ENCODE measurements at regions not wholly inside any gene's neighbourhood (a gene's known extent, or its start where the extent isn't known, plus 50 kb on each side); places are given as distances from the start of the nearest gene placed in this dataset.
A peak's percentile ranks its signal among the peaks of the same experiment; 100 is the strongest.
"Not testable (repeated sequence)": the region's sequence is repeated elsewhere in the genome, so short reads cannot be mapped to it uniquely, and the experiment has no call there.

- no peak for DNase-seq (ENCODE audit: low read depth in 2 of 3, low spot score in 2 of 3)
Measured at GRCh38 chr5:57429513-57430120, 53.0 kb downstream of the ACTBL2 start.

DNA sequence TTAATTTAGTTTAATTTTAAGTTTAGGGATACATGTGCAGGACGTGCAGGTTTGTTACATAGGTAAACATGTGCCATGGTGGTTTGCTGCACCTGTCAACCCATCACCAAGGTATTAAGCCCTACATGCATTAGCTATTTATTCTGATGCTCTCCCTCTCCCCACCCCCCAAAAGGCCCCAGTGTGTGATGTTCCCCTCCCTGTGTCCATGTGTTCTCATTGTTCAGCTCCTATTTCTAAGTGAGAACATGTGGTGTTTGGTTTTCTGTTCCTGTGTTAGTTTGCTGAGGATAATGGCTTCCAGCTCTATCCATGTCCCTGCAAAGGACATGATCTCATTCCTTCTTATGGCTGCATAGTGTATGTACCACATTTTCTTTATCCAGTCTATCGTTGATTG lies 53.6 kb downstream of the ACTBL2 start:
- DNase-seq (ENCODE audit: low read depth in 2 of 3, low spot score in 2 of 3) = not testable (repeated sequence)

DNA sequence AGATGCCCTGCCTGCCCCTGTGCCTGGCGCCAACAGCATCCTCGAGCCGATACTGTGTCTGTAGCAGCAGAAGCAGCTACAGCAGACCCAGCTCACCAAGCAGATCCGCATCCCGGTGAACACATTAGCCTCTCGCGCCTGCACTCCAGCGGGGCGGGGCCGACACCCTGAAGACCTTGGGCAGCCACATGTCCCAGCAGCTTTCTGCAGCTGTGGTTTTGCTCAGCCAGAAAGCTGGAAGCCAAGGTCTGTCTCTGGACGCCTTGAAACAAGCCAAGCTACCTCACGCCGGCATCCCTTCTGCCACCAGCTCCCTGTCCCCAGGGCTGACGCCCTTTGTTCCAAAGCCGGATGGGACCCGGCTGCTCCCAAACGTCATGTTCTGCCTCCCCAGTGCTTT lies 59.6 kb downstream of the ACTBL2 start:
- DNase-seq (ENCODE audit: low read depth in 2 of 3, low spot score in 2 of 3) = no peak

- no peak for DNase-seq (ENCODE audit: low read depth in 2 of 3, low spot score in 2 of 3)
Measured at GRCh38 chr5:57422341-57422740, 60.3 kb downstream of the ACTBL2 start.

DNA sequence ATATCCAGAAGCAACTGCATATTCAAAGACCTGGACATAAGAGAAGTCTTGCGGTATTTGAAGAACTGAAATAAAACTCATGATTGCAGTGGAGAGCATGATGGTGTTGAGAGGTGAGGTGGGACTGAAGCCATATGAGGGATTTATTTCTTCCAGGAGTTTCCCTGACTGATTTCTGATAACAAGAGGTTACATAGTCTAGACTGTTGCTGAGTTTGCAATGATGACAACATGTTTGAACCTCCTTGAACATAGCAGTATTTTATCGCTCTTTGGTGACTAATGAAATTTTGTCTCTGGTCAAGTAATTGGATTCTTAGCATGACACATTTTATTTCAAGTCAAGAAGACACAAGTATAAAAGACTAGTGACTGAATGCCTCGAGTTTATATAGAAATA lies 61.8 kb downstream of the ACTBL2 start:
- DNase-seq (ENCODE audit: low read depth in 2 of 3, low spot score in 2 of 3) = no peak

DNA sequence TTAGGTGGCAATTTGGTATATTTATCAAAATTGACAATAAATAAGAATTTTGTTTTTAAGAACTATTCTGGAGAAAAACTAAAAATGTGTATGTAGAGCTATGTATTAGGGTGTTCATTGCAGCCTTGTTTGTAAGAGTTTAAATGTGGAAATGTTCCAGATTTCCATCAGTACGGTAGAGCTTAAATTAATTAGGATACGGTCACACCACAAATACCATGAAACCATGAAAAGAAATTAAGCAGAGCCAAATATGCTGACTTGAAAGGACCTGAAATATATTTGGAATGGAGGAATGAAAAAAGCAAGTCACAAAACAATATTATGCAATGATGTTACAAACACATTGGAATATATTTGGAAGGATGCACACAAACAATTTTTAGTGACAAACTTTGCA lies 64.6 kb downstream of the ACTBL2 start:
- no peak for DNase-seq (ENCODE audit: low read depth in 2 of 3, low spot score in 2 of 3)

DNA sequence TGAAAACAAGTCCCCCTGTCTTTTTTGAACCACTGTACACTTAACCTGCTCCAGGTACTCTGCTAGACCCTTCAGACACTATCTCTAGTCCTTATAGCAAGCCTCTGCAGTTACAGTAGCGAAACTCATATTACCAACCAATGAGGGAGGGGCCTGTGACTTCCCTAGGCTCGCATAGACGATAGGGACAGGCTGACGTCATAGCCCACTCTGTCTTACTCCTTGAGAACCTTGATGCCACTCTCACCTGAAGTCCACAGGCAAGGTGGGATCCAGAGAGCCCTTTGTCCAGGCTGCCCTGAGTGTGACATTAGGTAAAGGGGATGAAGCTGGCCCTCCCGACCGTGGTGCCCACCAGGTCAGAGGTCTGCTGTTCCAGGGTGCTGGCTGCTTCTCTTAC lies 65.3 kb downstream of the ACTBL2 start:
- no peak for DNase-seq (ENCODE audit: low read depth in 2 of 3, low spot score in 2 of 3)

DNA sequence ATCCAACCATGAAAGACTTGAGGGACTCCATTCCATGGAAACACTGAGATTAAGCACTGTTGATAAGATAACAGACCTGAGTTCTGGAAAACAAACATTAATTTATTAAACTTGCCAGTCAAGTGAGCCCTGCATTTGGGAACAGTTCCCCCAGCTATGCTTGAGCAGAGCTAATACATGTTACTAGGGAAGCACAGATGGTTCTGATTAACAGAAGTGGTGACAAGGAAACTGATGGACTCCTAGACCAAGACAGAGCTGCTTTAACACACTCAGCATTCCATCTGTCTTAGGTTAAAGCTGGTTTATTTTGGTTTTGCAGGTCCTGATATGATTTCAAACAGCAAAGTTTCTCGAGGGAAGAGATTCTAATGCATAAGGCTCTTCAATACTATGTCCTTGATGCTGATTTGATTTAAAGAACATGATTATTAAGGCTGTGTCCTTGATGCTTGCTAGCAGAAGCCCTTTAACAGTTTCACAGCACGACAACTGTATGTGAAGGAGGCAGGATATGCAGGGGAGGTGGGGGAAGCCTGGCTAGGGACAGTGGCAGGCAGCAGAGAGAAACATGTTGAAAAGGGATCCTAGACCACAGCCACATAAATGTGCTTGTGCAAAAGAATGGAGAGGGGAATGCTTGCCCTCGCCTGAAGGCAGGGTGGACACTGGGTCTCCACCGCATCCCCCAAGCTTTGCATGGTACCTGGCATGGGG lies 66.2 kb downstream of the ACTBL2 start:
- DNase-seq (ENCODE audit: low read depth in 2 of 3, low spot score in 2 of 3) = no peak

- no peak for DNase-seq (ENCODE audit: low read depth in 2 of 3, low spot score in 2 of 3)
Measured at GRCh38 chr5:57414857-57415256, 67.8 kb downstream of the ACTBL2 start.

DNA sequence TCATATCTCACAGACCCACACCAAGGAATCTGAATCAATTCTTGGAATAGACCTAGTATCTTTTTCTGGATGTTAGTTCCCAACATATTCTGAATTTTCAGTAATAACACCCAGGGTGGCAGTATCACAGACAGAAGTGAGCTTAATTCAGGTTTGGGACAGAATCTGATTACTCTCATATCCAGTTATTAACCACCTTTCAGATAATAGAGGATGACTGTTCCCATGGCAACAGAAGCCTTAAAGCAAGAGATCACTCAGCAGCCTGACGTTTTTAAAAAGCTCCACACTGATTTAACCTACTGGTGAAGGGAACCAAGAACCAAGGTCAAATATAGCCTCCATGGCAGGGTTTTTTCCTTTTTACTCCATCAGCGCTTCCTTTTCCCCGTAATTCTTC lies 68.4 kb downstream of the ACTBL2 start:
- DNase-seq (ENCODE audit: low read depth in 2 of 3, low spot score in 2 of 3) = no peak

DNA sequence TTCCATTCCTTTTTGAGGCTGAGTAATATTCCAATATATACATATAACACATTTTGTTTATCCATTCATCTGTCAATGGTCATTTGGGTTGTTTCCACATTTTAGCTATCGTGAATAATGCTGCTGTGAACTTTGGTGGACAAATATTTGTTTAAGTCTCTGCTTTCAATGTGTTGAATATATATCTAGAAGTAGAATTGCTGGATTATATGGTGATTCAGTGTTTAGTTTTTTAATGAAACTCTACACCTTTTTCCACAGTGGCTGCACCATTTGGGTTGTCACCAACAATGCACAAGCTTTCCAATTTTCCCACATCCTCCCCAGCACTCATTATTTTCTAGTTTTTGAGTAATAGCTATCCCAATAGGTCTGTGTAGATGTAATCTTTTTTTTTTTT lies 69.5 kb downstream of the ACTBL2 start:
- no peak for DNase-seq (ENCODE audit: low read depth in 2 of 3, low spot score in 2 of 3)

- no peak for DNase-seq (ENCODE audit: low read depth in 2 of 3, low spot score in 2 of 3)
Measured at GRCh38 chr5:57412680-57413079, 69.9 kb downstream of the ACTBL2 start.

- no peak for DNase-seq (ENCODE audit: low read depth in 2 of 3, low spot score in 2 of 3)
Measured at GRCh38 chr5:57411982-57412381, 70.6 kb downstream of the ACTBL2 start.

GRCh38 chr5:57410374-57411320 lies 72.0 kb downstream of the ACTBL2 start:
- no peak for DNase-seq (ENCODE audit: low read depth in 2 of 3, low spot score in 2 of 3)

GRCh38 chr5:57408714-57409113 lies 73.9 kb downstream of the ACTBL2 start:
- no peak for DNase-seq (ENCODE audit: low read depth in 2 of 3, low spot score in 2 of 3)

GRCh38 chr5:57408285-57408684 lies 74.3 kb downstream of the ACTBL2 start:
- no peak for DNase-seq (ENCODE audit: low read depth in 2 of 3, low spot score in 2 of 3)

GRCh38 chr5:57407391-57407790 lies 75.2 kb downstream of the ACTBL2 start:
- peak in 1 of 3 donors; percentile 17 for DNase-seq (ENCODE audit: low read depth in 2 of 3, low spot score in 2 of 3)

DNA sequence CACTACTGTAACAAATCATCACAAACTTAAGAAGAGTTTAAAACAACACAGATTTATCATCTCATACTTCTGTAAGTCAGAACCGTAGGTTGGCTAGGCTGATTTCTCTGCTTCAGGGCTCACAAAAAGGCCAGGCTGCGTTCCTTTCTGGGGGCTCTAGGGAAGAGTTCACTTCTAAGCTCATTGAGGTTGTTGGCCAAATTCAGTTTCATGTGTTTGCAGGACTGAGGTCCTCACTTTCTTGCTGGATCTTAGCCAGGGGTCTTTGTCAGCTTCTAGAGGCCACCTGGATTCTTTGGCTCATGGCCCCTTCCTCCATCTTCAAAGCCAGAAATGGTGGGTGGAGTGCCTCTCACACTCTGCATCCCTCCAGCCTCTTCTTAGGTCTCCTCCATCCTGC lies 76.0 kb downstream of the ACTBL2 start:
- DNase-seq (ENCODE audit: low read depth in 2 of 3, low spot score in 2 of 3) = no peak

DNA sequence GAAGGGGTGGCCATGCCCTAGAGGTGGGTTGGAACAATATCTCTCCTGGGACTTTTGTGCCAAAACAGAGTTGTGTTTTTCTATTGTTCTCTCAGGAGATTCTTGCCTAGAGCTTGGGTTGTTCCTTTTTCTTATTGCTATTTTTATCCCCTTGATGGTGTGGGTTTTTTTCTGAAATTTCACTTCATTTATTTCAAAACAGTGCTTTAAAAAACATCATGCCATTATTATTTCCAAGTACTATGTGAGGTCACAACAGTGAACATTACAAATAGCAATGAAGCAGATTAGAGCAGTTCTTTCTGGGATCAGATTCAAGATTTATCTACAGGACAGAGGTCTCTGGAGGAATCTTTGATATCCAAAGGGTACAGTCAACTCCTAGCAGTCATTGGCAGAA lies 76.6 kb downstream of the ACTBL2 start:
- no peak for DNase-seq (ENCODE audit: low read depth in 2 of 3, low spot score in 2 of 3)

GRCh38 chr5:57402761-57403160 lies 79.8 kb downstream of the ACTBL2 start:
- no peak for DNase-seq (ENCODE audit: low read depth in 2 of 3, low spot score in 2 of 3)

GRCh38 chr5:57402348-57402747 lies 80.3 kb downstream of the ACTBL2 start:
- DNase-seq (ENCODE audit: low read depth in 2 of 3, low spot score in 2 of 3) = no peak
